ENCODE measurements at regions not wholly inside any gene's neighbourhood (a gene's known extent, or its start where the extent isn't known, plus 50 kb on each side); places are given as distances from the start of the nearest gene placed in this dataset.
"Not testable (repeated sequence)": the region's sequence is repeated elsewhere in the genome, so short reads cannot be mapped to it uniquely, and the experiment has no call there.

DNA sequence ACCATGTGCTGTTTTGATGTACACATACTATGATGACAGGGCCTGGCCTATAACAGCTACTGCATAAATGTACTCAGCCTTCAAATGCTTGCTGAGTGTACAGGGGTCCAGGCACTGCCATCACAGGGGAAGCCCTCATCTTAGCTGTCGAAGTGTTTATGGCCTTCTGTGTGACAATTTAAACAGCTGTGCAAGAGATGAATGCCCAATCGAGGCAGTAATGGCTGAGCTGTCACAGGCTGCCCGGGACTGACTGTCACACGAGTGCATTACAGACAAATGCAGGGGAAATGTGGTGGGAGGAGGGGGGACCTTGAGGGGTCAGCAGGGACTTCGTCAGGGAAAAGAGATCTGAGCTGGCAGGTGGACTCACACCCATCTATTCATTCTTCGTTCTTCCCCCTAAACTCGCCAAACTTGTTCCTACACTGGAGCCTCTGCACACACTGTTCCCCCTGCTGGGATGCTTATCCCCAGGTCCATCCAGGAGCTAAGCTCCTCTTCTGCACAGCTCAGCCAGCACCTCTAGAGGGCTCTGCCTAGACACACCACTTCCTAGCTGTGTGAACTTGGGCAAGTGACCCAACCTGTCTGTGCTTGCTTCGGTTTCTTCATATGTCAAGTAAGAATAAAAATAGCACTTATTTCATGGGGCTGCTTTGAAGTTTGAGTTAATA lies 156.2 kb upstream of the IQSEC1 start:
- H3K4me1 ChIP-seq (ENCODE audit: control insufficient read depth in 1 of 2, low read depth in 2 of 2): no peaks in the 10 kb centered on the region
- H3K4me3 ChIP-seq: no peak overlapping the region
- H3K9me3 ChIP-seq: no peaks in the 10 kb centered on the region
- H3K36me3 ChIP-seq: no peaks in the 10 kb centered on the region
- ATAC-seq (ENCODE audit: insufficient number of reproducible peaks, low FRiP score, low read depth): no peak
- H3K27me3 ChIP-seq (replicated peaks; ENCODE audit: insufficient read depth): no peaks in the 10 kb centered on the region
- TF ChIP-seq, protein P1, sequence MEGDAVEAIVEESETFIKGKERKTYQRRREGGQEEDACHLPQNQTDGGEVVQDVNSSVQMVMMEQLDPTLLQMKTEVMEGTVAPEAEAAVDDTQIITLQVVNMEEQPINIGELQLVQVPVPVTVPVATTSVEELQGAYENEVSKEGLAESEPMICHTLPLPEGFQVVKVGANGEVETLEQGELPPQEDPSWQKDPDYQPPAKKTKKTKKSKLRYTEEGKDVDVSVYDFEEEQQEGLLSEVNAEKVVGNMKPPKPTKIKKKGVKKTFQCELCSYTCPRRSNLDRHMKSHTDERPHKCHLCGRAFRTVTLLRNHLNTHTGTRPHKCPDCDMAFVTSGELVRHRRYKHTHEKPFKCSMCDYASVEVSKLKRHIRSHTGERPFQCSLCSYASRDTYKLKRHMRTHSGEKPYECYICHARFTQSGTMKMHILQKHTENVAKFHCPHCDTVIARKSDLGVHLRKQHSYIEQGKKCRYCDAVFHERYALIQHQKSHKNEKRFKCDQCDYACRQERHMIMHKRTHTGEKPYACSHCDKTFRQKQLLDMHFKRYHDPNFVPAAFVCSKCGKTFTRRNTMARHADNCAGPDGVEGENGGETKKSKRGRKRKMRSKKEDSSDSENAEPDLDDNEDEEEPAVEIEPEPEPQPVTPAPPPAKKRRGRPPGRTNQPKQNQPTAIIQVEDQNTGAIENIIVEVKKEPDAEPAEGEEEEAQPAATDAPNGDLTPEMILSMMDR (IDR thresholded peaks at IDR 0.05): no peak
- DNase-seq (ENCODE audit: low spot score): no peak
- H3K27ac ChIP-seq: no peak overlapping the region

DNA sequence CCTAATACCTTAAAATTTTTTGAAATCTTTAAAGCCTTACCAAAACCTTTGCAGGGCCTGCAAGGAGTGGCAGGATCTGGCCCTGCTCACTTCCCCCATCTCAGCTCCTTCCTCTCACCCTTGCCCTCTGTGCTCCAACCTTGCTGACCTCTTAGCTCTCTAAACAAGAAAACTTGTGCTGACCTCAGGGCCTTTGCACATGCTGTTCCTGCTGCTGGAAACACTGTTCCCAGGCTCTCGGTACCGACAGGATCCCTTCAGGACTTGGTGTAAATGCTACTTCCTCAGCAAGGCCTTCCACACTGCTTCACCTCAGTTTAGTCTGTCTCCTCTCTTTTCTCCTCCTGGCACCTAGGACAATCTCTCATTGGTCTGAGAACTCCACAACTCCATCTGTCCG lies 155.4 kb upstream of the IQSEC1 start:
- no peak for DNase-seq (ENCODE audit: low spot score)
- no peaks in the 10 kb centered on the region for H3K9me3 ChIP-seq
- no peaks in the 10 kb centered on the region for H3K4me1 ChIP-seq (ENCODE audit: control insufficient read depth in 1 of 2, low read depth in 2 of 2)
- no peak overlapping the region for H3K4me3 ChIP-seq
- no peaks in the 10 kb centered on the region for H3K36me3 ChIP-seq
- TF ChIP-seq, protein P1 (IDR thresholded peaks at IDR 0.05): no peak
- no peak overlapping the region for H3K27ac ChIP-seq
- H3K27me3 ChIP-seq (replicated peaks; ENCODE audit: insufficient read depth): no peaks in the 10 kb centered on the region
- ATAC-seq (ENCODE audit: insufficient number of reproducible peaks, low FRiP score, low read depth): no peak

DNA sequence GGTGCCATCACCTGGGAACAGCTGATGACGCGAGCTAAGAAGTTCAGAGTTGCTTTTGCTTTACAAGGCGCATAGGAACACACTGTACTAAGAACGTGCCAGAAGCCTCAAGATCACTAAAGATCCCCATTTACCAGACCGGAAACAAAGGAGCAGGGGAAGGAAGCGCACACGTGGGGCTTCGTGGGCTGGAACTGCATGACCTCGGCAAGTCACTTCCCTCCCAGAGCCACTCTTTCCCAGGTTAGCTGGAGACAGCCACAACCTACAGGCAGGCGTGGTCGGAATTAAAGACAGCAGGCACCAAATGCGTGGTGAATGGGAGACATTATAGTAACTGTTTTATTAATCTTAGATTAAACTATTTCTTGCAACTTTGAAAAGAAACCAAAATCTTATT lies 154.9 kb upstream of the IQSEC1 start:
- H3K27ac ChIP-seq; H3K4me1 ChIP-seq (ENCODE audit: control insufficient read depth in 1 of 2, low read depth in 2 of 2); H3K27me3 ChIP-seq (replicated peaks; ENCODE audit: insufficient read depth); H3K4me3 ChIP-seq; ATAC-seq (ENCODE audit: insufficient number of reproducible peaks, low FRiP score, low read depth); H3K9me3 ChIP-seq; H3K36me3 ChIP-seq; DNase-seq (ENCODE audit: low spot score): not testable (repeated sequence)

DNA sequence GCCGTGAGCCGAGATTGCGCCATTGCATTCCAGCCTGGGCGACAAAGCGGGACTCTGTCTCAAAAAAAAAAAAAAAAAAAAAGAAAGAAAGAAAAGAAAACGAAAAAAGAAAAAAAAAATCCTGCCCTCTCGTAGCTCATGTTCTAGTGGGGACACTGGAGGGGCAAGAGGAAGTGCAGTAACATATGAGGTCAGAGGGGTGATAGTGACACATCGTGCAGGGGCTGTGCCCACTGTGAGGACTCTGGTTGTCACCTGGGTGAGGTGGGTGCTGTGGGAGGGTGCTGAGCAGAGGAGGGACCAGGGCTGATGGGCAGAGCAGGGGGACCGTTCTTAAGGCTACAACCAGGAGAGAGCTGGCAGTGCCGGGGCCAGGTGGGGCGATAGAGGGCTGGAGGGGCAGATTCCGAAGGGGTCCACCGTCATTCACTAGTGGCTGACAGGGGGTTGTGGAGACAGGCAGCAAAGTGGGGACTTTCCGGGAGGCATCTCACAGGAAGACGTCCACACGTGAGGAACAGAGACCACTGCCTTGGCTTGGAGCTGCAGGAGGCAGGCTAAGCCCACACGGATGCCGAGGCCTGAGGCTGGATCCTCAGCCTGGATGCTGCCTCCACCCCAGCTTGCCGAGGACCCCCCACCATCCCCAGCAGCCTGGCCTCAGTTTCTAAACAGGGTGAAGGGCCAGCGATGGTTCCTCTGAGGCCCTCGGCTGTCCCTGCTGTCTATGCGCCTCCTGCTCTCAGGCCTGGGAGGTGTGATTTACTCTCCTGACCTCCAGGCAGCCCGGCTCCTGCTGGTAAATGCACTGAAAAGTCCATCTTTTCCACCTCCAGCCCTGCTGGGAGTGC lies 154.3 kb upstream of the IQSEC1 start:
- H3K4me3 ChIP-seq: no peak overlapping the region
- H3K27ac ChIP-seq: no peak overlapping the region
- H3K27me3 ChIP-seq (replicated peaks; ENCODE audit: insufficient read depth): no peaks in the 10 kb centered on the region
- H3K9me3 ChIP-seq: no peaks in the 10 kb centered on the region
- DNase-seq (ENCODE audit: low spot score) (no peak), ATAC-seq (ENCODE audit: insufficient number of reproducible peaks, low FRiP score, low read depth) (no peak)
- no peaks in the 10 kb centered on the region for H3K36me3 ChIP-seq
- no peaks in the 10 kb centered on the region for H3K4me1 ChIP-seq (ENCODE audit: control insufficient read depth in 1 of 2, low read depth in 2 of 2)
- TF ChIP-seq, protein P1 (IDR thresholded peaks at IDR 0.05): no peak

DNA sequence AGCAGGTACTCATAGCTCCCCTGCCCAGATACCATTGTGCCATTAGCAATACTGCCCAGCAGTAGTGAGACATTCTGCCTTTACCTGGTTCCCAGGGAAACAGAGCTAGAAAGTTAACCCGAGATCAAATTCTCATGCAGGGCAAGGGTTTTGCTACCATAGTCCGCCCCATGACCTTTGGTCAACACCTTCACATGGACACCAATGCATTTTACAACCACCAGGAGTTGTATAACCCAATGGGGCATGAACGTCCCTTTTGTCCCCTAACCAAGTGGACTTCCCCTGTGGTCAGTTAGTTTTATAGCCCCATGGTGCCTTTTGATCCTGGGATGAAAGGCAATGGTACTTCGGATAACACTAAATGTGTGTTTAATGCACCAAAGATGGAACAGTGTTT lies 151.7 kb upstream of the IQSEC1 start:
- no peaks in the 10 kb centered on the region for H3K36me3 ChIP-seq
- H3K4me3 ChIP-seq: no peak overlapping the region
- no peaks in the 10 kb centered on the region for H3K9me3 ChIP-seq
- ATAC-seq (ENCODE audit: insufficient number of reproducible peaks, low FRiP score, low read depth): no peak
- no peak overlapping the region for H3K27ac ChIP-seq
- H3K27me3 ChIP-seq (replicated peaks; ENCODE audit: insufficient read depth): no peaks in the 10 kb centered on the region
- no peak for DNase-seq (ENCODE audit: low spot score)
- no peaks in the 10 kb centered on the region for H3K4me1 ChIP-seq (ENCODE audit: control insufficient read depth in 1 of 2, low read depth in 2 of 2)
- TF ChIP-seq, protein P1 (IDR thresholded peaks at IDR 0.05): no peak
